Fibroblast of the conjunctiva (primary cell): ENCODE measurements at regions not wholly inside any gene's neighbourhood (a gene's known extent, or its start where the extent isn't known, plus 50 kb on each side); places are given as distances from the start of the nearest gene placed in this dataset.

Experiments
- DNase-seq: peaks from one replicate; pipeline ENCODE4 v3.0.0-alpha.2; 2010; ENCODE audit warnings: low read depth

DNA sequence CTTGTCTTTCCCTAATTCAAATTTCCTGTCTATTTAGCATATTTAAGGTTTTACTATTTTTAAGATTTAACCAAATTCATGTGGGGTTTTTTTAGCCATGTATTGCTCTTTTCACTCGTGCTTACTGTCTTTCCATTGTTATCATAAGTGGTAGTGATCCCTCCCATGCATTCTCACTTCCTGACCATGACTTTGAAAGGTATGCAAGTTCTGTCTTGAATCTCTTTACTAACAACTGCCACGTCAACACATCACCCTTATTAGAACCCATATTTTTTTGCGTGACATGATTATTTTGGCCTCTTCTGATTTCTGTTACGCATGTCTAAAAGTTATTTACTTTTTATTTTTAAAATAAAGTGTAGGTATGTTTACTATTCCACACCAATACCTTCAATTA is 94.7 kb upstream of the CDH6 start:
- no peak for DNase-seq

DNA sequence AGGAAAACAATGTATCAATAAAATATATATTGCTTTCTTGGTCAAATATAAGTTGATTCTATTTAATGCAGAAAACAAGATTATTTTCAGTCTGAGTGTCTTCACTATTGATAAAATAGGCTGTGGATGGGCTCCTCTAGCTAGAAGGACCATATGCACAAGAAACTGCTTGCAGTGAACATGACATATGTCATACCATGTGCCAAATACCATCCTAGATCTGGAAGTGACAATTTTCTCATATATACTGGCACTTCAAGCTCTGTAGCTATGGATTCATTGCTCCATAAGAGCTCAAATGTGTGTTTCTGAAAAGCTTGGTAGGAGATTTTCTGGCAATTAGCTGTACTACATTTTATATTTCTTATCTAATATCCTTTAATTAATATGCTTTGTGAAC is 95.6 kb upstream of the CDH6 start:
- DNase-seq, result no peak

DNA sequence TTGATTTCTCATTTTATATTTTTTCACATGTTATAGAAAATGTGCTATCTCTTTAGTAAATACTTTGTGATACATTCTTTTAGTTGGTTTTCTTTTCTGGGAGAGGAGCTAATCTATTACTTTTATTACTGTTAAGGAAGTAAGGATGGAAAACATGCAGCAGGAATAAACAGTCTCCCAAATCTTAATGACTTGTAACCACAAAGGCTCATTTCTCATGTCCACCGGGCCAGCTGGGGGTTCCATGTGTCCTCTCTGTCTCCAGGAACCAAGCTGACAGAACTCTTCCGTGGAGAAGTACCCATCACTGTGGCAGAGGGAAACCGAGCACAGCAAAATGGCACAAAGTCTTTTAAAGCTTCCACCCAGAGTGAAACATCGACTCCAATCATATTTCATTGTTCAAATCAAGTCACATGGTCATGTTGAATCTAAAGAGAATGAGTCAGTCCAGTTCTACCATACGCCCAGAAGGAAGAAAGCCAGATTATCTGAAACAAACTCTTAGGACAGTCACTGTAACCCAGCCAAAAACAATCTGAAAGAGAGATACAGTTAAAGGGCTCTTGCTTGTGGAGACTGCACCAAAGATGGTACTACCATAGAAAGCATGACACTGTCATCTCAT is 97.1 kb upstream of the CDH6 start:
- DNase-seq, result peak; percentile 49

DNA sequence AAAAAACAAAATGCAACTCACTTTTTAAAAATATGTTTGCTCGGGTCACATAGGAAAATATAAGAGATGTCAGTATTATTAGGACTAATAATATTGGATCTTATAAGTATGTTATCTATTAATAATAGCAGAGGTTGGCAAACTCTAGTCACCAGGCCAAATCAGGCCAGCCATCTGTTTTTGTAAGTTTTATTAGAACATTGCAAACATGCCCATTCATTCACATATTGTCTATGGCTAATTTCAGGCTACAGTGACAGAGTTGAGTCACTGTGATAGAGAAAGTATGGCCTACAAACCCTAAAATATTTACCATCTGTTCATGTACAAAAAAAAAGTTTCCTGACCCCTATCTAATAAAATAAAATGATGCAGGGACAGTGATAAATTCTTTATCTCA is 97.7 kb upstream of the CDH6 start:
- DNase-seq, result no peak

DNA sequence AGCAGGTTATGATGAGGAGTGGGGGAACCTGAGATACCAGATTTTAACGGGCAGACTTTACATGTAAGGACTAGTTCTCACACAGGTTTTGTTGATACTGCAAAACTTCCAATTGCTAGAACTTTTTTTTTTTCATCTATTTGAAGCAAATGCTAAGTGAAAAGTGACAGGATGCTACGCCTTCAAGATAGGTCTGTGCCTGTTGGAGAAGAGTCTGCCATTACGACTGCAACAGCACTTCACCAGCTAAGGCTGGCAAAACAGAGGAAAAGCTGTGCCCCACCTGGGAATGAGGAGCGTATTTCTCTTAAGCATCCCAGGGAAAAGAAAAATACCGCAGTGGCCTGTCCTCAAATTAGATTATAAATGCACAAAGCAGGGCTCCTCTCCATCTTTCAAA is 102.0 kb upstream of the CDH6 start:
- DNase-seq, result no peak

DNA sequence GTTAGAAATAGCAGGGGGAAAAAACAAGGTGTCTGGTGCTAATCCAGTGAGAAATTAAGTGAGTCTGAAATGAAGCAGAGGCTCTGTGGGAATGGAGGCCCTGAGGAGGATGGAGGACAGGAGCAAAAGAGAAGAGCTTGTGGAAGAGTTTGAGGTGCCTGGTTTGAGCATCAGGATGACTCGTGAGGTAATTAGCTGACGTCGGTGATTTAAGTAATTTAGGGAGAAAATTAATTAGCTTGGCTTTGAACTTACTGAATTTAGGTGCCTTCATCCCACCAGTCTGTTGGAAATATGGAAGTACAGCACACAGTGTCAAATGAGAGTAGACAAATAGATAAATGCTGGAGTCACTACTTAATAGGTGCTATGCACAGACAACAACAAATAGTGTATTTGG is 103.0 kb upstream of the CDH6 start:
- no peak for DNase-seq

DNA sequence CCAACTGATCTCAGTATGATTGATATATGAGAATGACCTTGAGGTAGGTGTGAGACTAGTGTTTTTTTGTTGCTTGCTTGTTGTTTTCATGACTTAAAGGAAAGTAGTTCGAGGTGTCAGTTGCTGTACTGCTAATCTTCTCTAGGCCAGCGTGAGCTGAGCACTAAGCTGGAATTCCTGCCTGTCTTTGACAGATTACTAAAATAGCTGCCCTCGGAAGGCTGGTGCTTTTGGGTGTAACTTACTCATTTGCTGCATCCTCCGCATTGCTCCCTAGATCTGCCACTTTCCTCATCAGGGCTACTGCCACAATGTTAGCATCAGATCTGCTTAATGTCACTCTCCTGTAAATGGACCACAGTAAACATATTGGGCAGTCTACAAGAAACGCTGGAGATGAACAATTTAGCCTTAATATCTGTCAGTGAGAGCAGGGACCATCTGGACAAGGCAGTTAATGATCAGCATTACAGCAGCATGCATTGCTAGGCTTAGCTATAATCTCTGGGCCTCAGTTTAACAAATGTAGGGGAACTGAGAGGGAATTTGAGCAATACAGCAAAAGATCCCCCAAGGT is 106.6 kb upstream of the CDH6 start:
- DNase-seq, result no peak

DNA sequence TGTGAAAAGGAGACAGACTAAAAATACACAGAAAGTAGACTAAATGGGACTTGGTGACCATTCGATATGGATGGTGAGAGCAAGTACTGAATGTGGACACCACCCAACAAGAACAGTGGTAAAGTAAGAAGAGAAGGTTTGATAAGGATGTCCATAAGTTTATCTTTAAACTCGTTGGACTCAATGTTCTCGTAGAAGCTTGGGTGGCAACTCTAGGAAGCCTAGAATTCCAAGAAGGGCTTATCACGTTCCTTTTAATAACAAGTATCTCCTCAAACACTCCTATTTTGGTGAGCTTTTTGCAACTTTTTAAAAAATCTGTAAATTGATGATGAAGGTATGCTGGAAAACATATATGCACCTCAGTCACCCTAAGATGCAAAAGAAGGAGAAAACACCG is 108.6 kb upstream of the CDH6 start:
- no peak for DNase-seq

DNA sequence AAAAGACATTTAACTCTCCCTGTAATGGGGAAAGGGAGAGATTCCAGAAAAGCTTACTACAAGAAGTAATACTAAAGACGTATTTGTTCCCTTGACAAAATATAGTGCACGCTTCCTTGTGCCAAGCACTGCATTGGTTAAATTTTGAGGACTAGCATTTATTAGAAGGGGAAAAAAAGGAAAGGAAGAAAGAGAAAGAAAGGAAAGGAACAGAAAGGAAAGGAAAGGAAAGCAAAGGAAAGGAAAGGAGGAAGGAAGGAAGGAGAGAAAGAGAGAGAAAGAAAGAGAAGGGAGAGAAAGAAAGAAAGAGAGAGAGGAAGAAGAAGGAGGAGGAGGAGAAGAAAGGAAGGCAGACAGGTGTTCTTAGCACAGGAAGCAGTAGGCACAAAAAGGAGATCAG is 110.1 kb upstream of the CDH6 start:
- DNase-seq, result no peak

DNA sequence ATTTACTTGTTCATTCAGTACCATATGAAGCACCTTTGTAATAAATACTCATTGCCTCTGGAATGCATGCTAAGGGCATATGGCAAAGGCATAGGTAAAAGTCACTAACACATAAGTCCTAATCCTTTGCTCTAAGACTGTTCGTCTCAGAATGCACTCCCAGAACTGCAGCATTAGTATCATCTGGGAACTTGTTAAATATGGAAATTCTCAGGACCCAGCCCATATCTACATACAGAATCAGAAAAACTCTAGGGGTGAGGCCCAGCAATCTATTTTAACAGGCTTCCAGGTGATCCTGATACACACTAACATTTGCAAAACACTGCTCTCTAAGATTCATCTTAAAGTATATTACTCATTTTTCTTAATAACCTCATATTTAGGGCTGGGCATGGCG is 113.8 kb upstream of the CDH6 start:
- DNase-seq, result no peak

DNA sequence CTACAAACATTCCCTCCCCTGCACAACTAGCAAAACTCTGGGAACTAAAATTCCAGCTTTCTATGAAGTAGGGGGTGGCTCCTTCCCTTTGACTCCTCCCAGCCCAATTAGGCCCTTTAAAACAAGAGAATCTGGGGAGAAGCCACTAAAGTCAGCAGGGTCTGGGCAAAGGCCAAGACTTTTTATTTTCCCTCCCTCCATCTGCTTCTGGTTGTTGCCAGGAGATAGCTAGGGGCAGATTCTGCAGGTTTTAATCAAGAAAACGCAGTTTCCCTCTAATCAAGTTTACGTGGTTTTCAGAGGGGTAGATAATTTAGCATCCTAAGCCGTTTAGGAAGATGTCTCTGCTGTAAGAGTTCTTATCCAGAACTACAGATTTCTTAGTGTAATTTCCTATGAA is 114.5 kb upstream of the CDH6 start:
- DNase-seq, result no peak

DNA sequence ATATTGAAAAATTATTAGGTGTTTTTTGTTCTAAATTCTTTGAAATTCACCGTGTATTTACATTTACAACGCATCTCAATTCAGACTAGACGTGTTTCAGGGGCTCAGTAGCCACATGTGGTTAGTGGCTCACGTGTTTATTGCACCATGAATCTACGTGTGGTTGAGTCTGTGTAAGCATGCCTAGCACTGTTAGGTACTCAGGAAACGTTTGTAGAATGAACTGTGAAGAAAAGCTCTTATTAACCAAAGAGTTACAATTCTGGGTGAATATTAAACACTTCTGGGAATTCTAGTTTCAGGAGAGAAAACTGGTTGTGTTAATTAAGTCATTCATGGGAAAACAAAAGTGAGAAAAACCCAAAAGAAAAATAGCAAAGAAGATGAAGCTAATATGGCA is 117.5 kb upstream of the CDH6 start:
- DNase-seq, result no peak

DNA sequence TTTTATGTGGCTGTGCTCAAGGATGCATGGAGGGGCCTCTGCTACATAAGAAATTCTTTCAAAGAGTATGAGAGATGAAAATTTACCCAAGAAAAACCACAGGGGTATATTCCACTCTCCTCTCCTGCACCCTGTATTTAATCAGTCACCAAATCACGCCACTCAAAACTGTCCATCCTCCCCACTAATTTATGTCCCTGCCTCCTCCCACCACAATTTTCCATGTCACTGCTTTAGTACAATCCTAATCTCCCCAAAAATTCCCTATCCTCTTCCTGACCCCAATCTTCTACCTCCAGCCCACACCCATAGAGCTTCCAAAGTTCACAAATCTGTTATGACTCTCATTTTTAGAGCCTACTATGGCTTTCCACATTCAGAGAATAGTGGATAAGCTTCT is 125.2 kb upstream of the CDH6 start:
- DNase-seq, result no peak

DNA sequence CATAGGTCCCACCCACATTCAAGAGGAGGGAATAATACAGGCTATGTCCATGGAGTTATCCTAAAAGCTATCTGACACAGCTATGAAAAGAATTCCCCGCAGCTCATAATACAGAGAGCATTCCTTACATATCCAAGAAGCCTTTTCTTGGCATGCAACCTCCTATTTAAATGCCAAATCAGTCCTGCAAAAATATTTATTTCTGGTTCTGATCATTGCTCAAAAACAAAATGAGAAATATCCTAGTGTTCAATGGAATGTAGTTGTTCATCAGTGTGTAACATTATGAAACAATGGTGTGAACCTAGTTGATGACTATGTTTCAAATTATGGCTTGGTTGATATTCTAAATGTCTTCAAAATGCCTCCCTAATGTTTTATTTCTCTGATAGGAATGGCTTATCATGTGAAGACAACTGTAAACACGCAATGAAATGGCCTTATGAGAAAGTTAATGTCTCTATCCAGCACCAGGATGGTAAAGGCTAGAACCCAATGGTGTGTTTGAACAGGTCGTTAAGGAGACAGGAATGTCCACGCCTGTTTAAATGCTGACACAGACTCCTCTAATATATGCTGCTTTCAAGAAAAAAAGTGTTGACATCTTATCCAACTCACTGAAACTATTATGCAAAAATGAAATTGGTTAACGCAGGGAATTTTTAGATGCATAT is 126.7 kb upstream of the CDH6 start:
- no peak for DNase-seq

DNA sequence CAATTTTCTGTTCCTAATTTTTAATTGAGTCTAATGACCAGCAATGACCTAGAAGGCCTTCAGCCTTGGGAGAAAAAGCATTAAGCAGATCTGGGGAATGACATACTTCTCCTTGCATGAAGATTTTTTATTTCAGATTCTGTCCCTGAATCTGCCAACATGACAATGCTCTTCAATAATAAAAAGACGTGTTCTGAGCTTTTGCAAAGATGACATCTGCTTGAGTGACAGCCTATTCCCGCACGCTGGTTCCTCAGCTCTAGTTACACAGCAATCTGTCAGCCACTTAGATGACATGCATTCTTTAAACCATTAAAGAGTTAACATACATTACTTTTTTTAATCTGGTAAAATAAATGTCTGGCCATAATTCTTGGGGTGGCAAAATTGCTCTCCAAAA is 129.3 kb upstream of the CDH6 start:
- no peak for DNase-seq

DNA sequence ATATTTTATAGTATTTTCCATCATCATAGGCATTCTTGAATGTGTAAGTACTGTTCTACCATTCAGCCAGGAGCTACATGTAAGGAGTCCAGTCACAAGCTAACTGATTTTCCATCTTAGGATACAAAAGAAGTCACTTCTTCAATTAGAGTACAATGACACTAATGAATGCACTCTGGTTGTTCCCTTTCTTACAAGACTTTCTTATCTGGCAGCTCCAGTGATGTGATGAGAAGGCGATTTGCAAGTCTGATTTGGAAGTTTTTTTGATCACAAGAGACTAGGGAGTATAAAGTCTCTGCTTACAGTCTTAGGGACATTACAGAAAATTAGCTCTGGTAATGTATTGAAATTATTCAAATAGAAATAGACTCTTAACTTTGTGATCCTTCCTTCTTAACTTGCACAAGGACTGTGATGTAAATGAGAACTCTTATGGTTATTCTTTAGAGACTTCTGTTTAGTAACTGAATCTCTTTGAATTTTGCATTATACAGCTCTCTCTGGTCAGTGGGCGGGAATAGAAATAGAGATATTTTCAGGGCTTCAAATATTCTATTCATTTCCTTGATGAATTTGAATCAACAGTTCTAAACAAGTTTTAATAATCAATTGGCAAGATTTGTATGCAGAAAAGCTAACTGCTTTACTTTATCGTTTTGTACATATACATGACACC is 130.4 kb upstream of the CDH6 start:
- DNase-seq, result no peak

DNA sequence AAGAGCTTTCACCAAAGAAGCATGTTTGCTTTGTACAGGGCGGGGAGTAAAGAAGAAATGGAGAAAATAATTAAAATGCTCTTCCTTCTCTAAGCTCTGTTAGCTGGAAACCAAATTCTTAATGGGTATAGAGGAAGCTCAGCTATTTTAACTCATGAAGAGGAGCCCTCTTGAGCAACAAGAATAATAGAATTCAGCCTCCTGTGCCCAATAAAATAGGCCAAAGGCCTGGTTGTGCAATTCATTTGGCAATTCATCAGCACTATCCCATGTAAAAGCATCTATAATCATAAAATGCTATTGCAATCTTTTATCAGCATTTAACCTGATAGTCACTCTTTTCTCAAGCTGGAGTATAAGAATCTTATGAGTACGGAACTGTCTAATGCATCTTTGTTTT is 133.6 kb upstream of the CDH6 start:
- peak; percentile 21 for DNase-seq

DNA sequence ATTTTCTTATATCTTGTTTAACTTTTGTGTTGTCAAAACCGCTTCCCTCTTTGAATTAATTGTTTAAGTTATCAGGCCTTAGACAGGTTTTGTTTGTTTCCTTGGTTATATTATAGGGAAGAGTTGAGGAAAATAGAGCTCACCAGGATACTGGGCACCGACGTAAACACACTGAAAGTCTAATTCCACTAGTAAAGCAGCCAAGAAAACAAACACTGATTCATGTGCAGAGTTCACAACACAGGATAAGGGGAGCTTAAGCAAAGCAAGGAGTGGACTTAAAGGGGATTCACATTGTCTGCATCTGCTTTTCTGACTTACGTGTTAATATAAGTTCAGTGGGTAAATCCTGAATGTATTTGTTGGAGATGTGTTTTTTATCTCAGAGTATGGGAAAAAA is 139.0 kb upstream of the CDH6 start:
- no peak for DNase-seq

DNA sequence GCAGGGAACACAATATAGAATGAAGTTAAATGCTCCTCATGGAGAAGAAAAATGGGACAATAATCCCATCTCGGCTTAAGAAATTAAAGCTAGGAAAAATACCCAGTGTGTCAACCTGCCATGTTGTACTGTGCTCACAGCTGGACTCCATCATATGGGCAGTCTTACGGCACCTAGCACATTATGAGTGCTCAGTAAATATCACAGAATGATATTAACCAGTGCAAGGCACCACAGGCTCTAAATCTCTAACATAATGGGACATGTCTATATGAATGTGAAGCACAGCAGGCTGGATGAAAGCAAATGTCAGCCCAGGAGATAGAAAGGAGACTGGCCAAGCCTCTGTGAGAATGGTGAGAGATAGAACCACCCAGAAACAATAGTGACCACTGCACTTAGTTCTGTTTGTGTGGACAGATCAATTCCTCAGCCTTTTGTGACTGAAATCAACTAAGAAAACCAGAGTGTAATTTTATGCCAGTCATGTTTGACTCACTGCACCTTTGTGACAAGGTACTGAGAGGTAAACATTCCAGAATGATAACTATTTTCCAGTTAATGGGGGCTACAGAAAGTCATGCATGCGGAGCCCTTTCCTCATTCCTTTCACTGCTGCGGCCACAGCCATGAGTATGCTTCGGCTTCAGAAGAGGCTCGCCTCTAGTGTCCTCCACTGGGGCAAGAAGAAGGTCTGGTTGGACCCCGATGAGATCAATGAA is 140.4 kb upstream of the CDH6 start:
- DNase-seq, result no peak

DNA sequence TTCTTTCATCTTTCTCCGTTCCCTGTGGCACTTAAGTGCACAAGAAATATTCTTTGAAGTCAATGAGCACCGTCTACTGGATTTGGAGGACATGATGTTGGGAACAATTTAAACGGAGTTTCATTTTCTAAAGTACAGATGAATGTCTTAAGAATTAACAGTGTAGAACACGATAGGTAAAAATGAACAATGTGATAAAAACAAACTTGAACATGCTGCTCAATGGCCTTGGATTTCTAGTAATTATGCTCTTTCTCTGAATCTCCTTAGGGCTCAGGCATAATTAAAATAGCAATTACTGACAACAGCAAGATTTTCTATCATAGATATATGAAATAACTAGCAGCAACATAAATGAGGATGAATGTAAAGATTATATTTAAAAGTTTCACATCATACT is 142.2 kb upstream of the CDH6 start:
- DNase-seq, result no peak

DNA sequence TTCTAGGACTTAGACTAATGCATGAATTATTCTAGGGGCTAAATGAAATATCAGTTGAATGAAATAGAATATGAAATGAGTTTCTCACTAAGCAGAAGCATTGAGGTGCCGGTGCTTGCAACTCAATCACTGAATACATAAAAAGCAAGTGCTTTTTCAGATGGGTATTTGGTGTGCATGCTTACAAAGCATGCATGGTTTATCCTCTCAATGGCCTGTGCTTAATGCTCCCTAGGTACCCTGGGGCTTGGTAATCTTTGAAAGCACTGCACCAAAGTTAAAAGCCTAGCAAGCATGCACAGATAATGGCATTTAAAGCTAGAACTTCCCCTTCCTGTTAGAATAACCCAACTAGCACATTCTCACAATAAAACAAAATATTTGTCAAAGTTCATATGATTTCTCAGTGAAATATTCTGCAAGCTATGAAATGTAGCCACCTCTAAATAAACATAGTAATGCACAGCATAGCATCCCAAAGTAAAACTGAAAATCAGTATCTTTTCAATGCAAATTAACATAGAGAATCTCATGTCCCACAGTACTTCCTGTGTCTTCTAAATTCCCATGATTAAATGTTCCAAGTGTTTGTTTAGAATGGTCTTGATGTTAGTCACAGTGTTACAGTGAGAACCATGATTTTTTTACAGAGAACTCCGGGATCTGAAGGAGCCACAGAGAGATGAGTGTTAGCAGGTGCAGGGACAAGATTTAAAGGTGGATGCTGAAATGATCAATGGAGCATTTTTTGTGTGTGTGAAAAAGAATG is 143.4 kb upstream of the CDH6 start:
- DNase-seq, result no peak

DNA sequence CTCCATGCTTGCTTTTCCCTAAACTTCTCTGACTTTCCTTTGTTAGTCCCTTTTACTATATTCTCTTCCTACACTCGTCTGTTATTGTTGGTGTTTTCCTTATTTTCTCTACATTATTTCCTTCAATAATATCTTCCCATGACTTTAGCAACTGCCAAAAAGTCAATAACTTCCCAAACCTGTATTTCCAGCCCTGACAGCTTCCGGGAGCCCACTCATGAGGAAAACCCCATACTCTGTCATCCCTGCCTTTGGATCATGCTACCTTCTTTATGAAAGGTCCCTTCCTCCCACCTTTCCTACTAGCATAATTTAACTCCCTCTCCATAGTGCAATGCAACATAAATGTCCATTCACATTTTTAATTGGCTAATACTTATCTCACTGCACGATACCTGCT is 144.0 kb upstream of the CDH6 start:
- no peak for DNase-seq
